ENCODE measurements at regions not wholly inside any gene's neighbourhood (a gene's known extent, or its start where the extent isn't known, plus 50 kb on each side); places are given as distances from the start of the nearest gene placed in this dataset.
A peak's percentile ranks its signal among the peaks of the same experiment; 100 is the strongest.

GRCh38 chr18:2293109-2293839 is 278.0 kb downstream of the METTL4 start:
- no peaks in the 10 kb centered on the region for H3K36me3 ChIP-seq
- H3K27ac ChIP-seq: no peak overlapping the region
- H3K9me3 ChIP-seq (ENCODE audit: severe bottlenecking): no peaks in the 10 kb centered on the region
- TF ChIP-seq CTCF (IDR thresholded peaks at IDR 0.05; ENCODE audit: low read depth, low read length): 0 out of 2 replicates have a peak, but pooled peaks have one; percentile 5
- DNase-seq: peak; percentile 10
- H3K27me3 ChIP-seq (ENCODE audit: insufficient read depth, low read depth, severe bottlenecking): no peaks in the 10 kb centered on the region
- H3K4me3 ChIP-seq (ENCODE audit: low read depth, low read length): no peak overlapping the region

DNA sequence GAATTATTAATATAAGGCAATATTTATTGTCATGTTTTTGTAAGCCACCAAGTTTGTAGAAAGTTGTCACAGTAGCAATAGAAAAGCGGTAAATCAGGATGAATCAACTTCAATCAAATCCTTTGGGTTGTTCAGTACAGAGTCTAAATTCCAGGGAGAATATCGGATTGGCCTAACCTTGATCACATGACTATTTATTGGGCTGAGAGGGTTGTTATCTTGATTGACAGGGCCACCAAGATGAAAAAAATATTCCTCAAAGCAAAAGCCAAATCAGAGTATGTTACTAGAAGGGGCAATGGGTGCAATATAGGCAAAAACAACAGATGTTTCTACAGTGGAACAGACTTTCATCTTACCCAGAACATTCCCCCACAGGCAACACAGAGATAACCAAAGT is 270.0 kb downstream of the METTL4 start:
- H3K4me3 ChIP-seq (ENCODE audit: low read depth, low read length): no peak overlapping the region
- no peaks in the 10 kb centered on the region for H3K36me3 ChIP-seq
- TF ChIP-seq CTCF (IDR thresholded peaks at IDR 0.05; ENCODE audit: low read depth, low read length): no peak
- H3K27ac ChIP-seq: no peak overlapping the region
- DNase-seq: no peak
- H3K27me3 ChIP-seq (ENCODE audit: insufficient read depth, low read depth, severe bottlenecking): no peaks in the 10 kb centered on the region
- no peaks in the 10 kb centered on the region for H3K9me3 ChIP-seq (ENCODE audit: severe bottlenecking)

GRCh38 chr18:2302012-2302411 is 269.3 kb downstream of the METTL4 start:
- Histone ChIP-seq H3K4me3 (ENCODE audit: low read depth, low read length) (no peak overlapping the region), H3K27ac (no peak overlapping the region), H3K36me3 (no peaks in the 10 kb centered on the region), H3K9me3 (ENCODE audit: severe bottlenecking) (no peaks in the 10 kb centered on the region), H3K27me3 (ENCODE audit: insufficient read depth, low read depth, severe bottlenecking) (no peaks in the 10 kb centered on the region)
- TF ChIP-seq CTCF (IDR thresholded peaks at IDR 0.05; ENCODE audit: low read depth, low read length): no peak
- no peak for DNase-seq

GRCh38 chr18:2302628-2303516 is 268.4 kb downstream of the METTL4 start:
- H3K27ac ChIP-seq: no peak overlapping the region

GRCh38 chr18:2303517-2304238 is 267.6 kb downstream of the METTL4 start:
- no peak overlapping the region for H3K27ac ChIP-seq
- H3K9me3 ChIP-seq (ENCODE audit: severe bottlenecking): no peaks in the 10 kb centered on the region
- no peaks in the 10 kb centered on the region for H3K27me3 ChIP-seq (ENCODE audit: insufficient read depth, low read depth, severe bottlenecking)
- no peaks in the 10 kb centered on the region for H3K36me3 ChIP-seq
- H3K4me3 ChIP-seq (ENCODE audit: low read depth, low read length): no peak overlapping the region
- TF ChIP-seq CTCF (IDR thresholded peaks at IDR 0.05; ENCODE audit: low read depth, low read length): no peak
- DNase-seq: no peak

More at GRCh38 chr18:2302628-2303516, 268.4 kb downstream of the METTL4 start:
- Histone ChIP-seq H3K9me3 (ENCODE audit: severe bottlenecking) (no peaks in the 10 kb centered on the region), H3K36me3 (no peaks in the 10 kb centered on the region), H3K27me3 (ENCODE audit: insufficient read depth, low read depth, severe bottlenecking) (no peaks in the 10 kb centered on the region), H3K4me3 (ENCODE audit: low read depth, low read length) (no peak overlapping the region)
- no peak for TF ChIP-seq CTCF (IDR thresholded peaks at IDR 0.05; ENCODE audit: low read depth, low read length)
- no peak for DNase-seq
